Panc1 (cell line): ENCODE measurements at regions not wholly inside any gene's neighbourhood (a gene's known extent, or its start where the extent isn't known, plus 50 kb on each side); places are given as distances from the start of the nearest gene placed in this dataset.

Experiments
- SIN3A ChIP-seq: IDR thresholded peaks from 2 replicates; pipeline ENCODE4 v1.6.1; 2012; ENCODE audit warnings: low read depth, mild to moderate bottlenecking, low read length, moderate library complexity, borderline replicate concordance; ENCODE audit not compliant: insufficient read depth
- TF ChIP-seq, protein P1 (sequence below): fragments of 450-650 bp; IDR thresholded peaks from 2 replicates; pipeline ENCODE4 v1.5.1; 2017; ENCODE audit warnings: mild to moderate bottlenecking

DNA sequence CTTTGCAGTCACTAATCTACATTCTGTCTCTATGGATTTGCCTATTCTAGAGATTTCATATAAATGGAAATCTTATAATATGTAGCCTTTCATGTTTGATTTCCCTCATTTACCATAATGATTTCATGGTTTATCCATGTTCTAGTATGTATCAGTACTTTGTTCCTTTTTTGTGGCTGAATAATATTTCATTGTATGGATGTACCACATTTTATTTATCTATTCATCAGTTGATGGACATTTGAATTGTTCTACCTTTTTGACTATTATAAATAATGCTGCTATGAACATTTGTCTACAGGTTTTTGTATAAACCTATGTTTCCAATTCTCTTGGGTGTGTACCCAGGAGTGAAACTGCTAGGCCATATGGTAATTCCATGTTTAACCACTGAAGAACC lies 221.1 kb downstream of the ICOS start:
- TF ChIP-seq SIN3A = no peak
- TF ChIP-seq, protein P1, sequence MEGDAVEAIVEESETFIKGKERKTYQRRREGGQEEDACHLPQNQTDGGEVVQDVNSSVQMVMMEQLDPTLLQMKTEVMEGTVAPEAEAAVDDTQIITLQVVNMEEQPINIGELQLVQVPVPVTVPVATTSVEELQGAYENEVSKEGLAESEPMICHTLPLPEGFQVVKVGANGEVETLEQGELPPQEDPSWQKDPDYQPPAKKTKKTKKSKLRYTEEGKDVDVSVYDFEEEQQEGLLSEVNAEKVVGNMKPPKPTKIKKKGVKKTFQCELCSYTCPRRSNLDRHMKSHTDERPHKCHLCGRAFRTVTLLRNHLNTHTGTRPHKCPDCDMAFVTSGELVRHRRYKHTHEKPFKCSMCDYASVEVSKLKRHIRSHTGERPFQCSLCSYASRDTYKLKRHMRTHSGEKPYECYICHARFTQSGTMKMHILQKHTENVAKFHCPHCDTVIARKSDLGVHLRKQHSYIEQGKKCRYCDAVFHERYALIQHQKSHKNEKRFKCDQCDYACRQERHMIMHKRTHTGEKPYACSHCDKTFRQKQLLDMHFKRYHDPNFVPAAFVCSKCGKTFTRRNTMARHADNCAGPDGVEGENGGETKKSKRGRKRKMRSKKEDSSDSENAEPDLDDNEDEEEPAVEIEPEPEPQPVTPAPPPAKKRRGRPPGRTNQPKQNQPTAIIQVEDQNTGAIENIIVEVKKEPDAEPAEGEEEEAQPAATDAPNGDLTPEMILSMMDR = no peak
